Stimulated activated CD4-positive, alpha-beta T cell treated with anti-CD3 and anti-CD28 coated beads, Interleukin-15, amount 100 ng/mL, for 48 hours (primary cell): ENCODE measurements at regions not wholly inside any gene's neighbourhood (a gene's known extent, or its start where the extent isn't known, plus 50 kb on each side); places are given as distances from the start of the nearest gene placed in this dataset.

ENCODE experiments used
- DNase-seq, 2 donors: peaks; one replicate each; pipeline ENCODE4 v3.0.0-alpha.2; 2020; ENCODE audit warnings: low read depth in 2 of 2

DNA sequence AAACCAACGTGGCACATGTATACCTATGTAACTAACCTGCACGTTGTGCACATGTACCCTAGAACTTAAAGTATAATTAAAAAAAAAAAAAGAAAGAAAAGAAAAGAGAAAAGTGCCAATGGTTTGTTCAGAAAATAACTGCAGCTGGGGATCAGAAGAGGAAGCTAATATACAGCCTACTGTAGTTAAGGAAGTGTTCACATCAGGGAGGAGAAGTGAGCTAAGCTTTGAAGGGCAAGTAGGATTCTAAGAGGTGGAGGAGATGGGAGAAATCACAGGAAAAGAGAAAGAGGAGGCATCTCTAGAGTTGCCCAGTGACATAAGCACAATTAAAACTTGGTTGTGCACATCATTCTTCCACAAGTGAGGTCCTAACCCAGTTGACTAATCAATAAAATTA, 214.4 kb upstream of the DTNBP1 start:
- DNase-seq: no peak

DNA sequence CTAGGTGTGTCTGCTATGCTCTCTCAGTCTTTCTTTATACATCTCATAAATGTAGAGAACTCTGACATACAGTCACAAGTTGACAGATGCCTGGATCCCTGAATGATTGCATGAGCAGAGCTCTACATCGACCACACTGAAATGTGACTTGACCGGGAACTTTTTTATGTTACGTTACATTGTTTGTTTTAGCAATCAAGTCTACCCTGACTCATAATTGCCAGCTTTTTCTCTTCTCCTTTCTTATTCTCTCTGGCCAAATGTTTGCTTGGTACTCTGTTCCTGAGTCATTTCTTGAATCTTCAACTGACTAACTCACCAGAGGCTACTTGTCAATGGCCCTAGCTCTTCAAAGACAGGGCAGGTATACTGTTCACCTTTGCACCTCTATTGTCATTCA, 213.6 kb upstream of the DTNBP1 start:
- no peak for DNase-seq

DNA sequence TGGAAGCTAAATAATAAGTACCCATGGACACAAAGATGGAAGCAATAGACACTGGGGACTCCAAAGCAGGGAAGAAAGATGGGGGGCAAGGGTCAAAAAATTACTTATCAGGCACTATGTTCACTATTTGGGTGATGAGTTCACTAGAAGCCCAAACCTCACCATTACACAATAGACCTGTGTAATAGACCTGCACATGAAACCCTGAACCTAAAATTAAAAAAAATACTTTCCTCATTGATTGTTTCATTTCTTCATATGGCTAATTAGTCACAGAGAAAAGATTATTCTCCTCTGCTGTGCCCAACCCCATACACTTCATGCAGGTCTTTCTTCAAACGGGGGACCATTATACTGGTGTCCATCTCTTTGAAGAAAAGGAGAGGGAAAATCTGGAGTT, 213.0 kb upstream of the DTNBP1 start:
- no peak for DNase-seq

DNA sequence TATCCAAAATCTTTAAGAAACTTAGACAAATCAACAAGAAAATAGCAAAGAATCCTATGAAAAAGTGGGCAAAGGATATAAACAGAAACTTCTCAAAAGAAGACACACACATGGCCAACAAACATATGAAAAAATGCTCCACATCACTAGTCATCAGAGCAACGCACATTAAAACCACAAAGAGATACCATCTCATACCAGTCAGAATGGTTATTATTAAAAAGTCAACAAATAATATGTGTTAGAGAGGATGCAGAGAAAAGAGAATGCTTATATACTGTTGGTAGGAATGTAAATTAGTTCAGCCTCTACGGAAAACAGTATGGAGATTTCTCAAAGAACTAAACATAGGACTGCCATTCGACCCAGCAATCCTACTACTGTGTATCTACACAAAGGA, 212.0 kb upstream of the DTNBP1 start:
- no peak for DNase-seq

DNA sequence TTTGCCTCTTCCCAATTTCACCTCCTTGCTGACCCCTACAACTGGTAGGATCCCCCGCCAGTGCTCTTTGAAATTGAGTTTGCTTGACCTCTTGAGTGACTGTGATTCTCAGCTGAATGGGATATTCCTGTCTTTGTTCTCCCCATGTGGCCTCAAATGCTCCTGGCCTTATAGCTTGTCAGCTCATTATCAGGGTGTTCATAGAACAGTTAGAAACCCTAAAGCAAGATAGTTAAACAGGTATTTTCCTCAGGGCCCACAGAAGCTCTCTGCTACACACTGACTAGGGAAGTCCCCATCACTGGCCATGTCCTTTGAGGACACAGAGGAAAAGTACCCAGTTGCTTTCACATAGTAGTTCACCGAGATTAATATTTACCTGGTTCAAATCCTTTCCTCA, 211.5 kb upstream of the DTNBP1 start:
- no peak for DNase-seq

DNA sequence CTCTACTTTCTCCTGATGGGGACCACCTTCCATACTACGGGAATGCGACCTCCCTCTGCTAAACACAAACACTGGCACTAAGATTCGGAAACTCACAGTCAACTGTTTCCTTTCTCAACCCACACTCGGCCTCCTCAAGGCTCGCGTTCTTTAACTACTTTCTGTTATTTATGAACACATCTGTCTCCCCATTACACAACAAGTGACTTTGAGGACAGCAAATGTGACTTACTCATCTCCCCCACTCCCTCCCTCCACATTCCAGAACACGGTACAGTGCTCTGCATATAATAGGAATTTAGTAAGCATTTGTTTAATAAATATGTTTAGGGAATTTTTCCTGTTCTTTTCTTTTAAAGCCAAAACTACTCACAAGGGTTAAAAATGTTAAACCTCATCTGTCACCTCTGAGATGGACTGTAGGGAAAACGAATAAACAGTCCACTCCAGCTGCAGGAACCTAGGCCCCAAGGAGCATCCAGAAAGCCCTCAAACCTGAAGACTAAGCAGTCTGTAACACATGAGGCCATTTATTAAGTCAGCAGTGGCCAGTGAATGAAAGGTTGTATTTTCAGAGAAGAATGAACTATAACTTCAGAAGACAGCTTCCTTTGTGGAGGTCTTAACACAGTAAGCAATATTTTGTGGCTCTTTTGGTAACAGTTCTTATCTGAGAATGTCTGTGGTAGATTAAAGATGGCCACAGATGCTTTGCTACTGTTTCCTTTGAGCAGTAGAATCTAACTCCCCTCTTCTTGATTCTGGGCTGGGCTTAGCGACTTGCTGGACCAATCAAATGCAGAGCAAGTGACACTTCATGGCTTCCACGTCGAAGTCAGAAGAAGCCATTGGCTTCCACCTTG, 209.6 kb upstream of the DTNBP1 start:
- DNase-seq: no peak

DNA sequence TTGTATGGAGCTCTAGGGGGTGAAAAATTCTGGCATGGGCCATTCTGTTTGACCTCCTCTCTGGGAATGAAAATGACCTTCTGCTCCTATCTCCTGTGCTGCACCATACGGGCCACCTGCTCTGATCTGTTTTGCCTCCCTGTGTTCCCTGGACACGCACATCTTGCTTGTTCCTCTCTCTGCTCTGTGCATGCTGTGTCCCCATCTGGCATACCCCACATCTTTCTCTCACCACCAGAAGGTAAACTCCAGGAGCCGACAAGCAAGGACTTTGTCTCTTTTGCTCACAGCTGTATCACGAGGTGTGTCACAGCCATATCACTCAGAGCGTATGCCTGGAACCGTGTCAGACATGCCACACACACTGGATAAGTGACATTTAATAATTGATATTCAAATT, 208.4 kb upstream of the DTNBP1 start:
- DNase-seq: no peak

DNA sequence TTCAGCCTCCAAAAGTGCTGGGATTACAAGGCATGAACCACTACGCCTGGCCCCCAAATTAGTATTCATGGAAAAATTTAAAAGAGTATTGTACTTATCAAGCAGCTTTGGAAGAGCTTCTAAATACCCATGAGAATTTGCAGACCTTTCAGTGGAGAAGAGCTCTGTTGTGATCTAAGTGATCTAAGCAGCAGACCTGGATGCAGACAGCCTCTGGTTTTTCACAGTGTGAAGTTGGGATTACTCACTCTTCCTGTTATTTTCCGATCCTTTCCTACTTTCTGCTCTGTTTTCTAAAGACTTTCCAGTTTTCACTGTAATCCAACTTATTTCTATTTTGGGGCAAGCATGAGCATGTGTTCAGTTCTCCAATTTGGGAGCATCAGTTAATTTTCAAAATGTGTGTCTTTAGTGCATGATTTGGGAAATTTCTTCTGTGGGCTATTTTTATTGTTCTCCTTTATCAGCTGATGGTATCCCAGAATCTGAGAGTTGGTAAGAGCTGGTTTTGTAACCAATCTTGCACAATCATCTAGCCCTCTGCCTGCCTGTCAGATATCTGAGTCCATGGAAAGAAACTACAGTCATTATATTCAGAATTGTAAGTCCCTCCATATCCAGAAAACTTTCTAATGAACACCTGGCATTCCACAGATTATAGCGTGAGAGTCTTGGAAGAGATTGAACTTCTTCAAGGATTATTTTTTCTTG, 207.7 kb upstream of the DTNBP1 start:
- no peak for DNase-seq

DNA sequence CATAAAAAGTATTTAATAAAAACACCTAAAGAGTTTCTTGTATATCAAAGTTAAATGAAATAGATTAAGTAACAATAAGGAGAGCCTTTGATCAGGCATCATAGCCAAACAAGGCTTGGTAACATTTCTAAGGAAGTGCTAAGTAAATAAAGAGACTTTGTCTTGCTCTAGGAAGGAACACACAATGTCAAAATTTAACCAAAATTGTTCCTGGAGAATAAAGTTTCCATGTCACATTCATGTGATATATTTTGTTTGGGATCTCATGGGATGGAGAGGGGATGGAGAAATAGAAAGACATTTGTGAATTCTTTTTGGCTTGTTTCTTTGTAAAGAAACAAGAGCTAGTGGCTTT, 201.9 kb upstream of the DTNBP1 start:
- no peak for DNase-seq

DNA sequence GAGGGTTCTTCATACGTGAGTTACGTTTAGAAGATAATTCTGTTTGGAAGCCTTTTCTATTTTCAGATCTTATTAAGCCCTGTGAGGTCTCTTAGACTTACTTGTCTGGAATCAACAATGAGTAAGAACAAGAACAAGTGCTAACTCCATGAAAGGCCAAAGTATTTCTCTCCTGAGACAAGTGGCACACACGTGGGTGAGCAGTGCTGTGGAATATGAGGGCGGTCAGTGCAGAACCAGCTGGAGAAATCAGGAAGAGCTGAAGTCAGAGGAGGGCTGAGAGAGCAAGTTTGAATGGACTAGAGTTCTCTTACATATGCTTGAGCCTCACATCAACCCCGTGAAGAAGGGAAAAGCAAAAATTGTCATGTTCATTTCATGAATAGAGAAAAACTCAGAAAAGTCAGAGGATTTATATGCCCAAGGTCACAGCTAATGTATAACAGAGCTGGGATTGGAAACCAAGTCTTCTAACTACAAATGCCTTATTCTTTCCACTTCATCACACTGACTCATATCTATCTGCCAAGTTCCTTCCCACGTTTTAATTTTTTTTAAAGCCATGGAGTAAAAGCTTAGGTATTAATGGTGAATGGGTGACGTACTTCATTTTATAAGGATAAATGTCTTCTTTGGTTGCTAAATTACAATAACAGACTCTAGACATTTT, 201.3 kb upstream of the DTNBP1 start:
- no peak for DNase-seq

DNA sequence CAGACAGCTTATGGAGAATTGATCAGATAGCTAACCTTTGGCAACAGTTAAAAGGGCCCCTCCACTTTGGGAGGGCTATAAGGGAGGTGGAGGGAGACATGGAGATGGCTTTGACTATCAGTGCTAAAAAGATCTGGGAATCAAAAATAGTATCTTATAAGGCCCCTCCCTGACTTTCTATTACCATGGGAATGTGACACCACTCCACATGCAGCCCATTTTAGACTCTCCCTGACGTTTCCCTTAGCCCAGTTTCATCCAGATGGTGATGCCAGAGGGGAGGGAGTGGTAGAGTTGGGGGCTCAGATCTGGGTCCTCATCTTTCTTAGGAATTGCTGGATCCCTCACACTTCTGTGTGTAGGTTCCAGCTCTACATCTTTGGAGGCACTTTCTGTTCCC, 200.0 kb upstream of the DTNBP1 start:
- DNase-seq: no peak

DNA sequence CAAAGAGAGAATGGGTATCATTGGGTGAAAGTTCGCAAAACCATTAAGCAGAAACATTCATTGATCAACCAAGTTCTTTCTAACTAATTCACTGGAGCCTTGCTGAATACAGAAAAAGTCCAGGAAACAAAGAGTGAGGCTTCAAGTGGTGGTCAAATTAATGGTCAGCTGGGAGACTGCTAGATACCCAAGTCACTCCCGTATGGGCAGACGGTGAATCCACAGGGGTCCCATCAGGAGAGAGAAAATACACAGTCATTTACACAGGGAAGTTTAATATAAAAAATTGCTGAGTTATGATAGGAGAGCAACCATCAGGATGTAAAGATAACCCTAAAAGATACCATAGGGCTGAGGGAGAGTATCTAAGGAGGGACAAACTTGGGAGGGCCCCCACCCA, 198.7 kb upstream of the DTNBP1 start:
- no peak for DNase-seq

DNA sequence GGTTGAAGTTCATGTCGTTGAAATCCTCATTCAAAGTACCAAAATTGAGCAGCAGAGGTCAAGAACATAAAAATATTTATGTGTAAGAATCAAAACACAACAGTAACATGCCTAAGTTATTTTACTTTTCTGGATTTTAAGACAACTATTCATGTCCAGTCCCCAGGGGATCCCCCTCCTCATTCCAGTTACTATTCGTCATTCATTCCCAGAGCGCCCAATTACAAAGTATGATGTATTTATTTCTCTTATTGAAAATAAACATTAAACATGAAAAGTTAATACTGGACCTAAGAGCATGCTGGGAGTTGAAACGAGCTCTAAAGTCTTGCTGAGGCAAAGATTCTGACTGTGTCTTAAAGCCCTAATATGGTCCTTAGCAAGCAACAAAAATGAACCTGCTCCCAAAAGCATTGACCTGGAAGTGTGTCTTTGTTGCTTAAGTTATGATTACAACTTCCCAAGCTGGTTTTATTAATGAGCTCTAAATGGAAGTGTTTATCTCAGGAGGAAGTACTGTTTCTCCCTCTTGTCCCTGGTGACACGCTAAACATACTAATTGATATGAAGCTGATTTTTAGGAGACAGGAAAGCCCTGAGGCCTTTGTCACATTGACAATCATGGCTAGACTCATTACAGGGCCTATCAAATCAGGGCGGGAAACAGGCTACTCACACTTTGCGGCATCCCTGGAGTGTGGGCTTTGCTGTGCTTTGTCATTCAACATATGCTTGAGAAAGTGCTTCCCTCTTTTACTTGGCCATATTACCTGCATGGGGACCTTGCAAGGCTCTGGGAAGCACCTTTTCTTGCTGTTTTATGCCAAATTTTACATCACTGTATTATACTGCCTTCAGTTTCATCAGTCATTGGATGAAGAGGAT, 192.2 kb upstream of the DTNBP1 start:
- DNase-seq: no peak

DNA sequence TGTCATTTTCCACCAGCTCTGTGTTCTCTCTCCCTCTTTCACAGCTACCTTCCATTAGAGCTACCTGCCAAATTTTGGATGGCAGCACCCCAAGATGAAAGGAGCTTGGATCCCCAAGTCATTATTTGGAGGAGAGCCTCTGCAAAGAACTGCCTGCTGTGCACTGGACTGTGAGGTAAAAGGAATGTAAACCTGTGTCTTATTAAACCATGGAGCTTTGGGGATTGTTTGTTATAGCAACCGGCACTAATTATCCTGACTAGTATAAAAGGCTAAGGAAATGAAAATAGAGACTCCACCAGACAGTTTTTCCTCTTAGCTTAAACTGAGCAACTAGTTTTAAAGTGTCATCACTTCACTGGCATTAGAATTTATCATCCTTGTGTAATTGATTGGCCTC, 191.6 kb upstream of the DTNBP1 start:
- DNase-seq: no peak

DNA sequence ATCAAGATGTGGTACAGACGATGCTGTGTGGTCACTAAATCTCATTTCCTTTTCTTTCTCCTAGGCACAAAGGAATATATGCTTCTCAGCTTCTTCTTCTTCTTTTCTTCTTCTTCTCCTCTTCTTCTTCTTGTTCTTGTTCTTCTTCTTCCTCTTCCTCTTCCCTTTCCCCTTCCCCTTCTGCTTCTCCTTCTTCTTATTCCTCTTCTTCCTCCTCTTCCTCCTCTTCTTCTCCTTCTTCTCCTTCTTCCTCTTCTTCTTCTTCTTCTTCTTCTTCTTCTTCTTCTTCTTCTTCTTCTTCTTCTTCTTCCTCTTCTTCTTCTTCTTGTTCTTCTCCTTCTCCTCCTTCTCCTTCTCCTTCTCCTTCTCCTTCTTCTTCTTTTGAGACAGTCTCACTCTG, 190.4 kb upstream of the DTNBP1 start:
- no peak for DNase-seq

DNA sequence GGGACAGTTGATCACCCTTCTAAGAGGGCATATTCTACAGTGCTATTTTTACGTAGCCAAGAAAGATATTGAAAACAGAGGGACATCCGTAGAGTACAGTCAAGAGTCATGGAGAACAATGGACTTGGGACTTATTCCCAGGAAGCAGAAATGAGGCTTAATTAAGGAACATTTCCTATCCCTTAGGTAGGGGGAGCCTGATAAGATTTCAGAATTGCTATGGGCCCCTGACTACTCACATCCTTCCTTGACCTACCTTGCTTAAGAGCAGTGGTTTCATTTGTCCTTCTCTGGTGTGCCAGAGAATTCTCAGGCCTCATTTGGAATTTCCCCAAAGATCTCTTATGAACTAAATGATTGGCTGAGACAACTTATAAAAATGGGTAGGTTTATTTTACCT, 189.5 kb upstream of the DTNBP1 start:
- DNase-seq: no peak

DNA sequence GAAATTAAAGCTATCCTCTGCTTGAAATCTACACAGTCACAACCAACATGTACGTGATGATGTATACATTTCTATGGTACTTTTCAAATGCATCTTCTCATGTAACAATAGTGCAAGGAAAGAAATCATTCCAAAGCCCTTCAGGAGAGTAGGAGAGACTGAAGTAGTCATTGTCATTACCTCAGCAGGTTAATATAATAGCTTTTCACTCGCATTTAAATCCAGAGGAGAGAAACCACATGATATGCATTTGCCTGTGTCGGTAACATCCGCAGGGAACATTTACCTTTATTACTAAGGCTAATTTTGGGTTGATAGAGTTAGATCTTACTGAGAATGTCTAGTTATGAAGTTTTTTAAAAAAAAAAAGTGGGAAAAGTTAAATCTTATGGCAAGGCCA, 186.6 kb upstream of the DTNBP1 start:
- no peak for DNase-seq

DNA sequence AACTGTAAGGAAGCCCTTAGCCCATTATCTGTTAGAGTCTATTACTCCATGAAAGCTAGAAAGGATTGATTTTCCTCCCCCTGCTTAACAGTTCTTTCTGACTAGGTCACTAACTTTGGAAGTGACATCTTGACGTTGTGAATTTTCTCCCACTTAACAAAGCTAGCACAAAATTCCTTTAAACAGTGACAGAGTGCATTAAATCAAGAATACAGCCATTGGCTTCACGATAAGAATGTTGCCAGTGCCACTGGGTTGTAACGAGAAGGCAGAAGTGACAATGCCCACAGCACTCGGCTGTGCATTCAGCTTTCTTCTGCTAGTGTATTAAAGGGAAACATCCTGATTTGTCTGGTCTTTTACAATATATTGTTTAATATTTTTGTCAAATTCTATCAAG, 182.7 kb upstream of the DTNBP1 start:
- no peak for DNase-seq

DNA sequence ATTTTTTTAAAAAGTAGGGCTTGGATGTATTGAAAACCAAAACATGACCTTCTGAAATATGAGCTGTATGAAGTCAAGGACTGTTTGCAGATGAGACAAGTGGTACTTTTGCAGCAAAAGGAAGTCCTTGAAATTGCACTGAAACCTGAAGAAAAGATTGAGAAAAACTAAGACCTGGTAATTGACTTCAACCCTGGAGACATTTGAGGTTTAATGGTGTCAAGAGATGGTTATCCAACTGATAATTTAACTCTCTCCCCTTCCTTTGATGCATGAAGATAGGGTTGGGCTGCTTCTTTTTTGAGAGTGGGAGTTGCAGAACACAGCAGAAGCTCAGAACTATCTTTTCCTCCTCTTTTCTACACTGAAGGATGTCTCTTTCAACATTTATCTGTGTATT, 180.9 kb upstream of the DTNBP1 start:
- DNase-seq: no peak

DNA sequence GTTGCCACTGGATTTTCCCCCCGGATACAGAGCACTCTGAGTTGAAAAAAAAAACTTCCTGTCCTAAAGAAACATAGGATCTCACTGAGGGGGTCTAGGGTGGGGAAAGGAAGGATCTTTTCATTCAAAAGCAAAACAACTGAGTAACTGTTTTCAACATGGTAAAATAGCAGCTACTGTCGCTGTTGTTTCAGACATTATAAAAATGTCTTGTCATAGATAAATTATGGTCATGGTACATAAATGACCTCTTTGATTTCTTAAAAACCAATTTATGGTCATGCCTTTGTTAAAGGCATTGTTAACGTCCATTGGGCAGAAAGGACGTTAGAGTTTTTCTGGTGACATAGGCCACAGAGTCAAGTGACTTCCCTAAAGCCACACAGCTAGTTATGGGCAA, 180.4 kb upstream of the DTNBP1 start:
- DNase-seq: no peak

DNA sequence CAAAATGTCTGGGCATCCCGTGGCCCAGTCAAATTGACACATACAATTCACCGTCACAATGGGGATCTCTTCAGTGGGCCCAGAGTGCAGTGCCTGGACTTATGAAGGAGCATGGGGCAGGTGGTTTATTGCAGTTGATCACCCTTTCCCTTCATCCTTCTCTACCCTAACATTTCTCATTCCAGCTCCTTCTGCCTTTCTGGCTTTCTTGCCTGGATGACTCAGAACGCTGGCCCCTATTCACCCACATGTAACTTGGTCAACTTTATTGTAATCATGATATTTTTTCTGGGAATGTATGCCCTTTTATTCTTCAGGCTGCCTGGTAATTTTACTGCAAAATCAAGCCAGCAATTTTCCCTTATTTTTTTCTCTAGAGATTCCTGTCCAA, 179.9 kb upstream of the DTNBP1 start:
- DNase-seq: no peak
